Fibroblast of villous mesenchyme (primary cell): ENCODE measurements at regions not wholly inside any gene's neighbourhood (a gene's known extent, or its start where the extent isn't known, plus 50 kb on each side); places are given as distances from the start of the nearest gene placed in this dataset.
"Not testable (repeated sequence)": the region's sequence is repeated elsewhere in the genome, so short reads cannot be mapped to it uniquely, and the experiment has no call there.

Experiments
- DNase-seq: peaks from one replicate; pipeline ENCODE4 v3.0.0-alpha.2; 2010; ENCODE audit warnings: low read depth
- H3K4me3 ChIP-seq: 2 replicates; pipeline ENCODE4 v1.5.1; 2011; ENCODE audit warnings: low read depth, mild to moderate bottlenecking, low read length
- TF ChIP-seq, protein P1 (sequence below): IDR thresholded peaks from 2 replicates; pipeline ENCODE4 v1.5.1; 2012; ENCODE audit warnings: low read depth, mild to moderate bottlenecking, low read length; ENCODE audit not compliant: insufficient read depth

DNA sequence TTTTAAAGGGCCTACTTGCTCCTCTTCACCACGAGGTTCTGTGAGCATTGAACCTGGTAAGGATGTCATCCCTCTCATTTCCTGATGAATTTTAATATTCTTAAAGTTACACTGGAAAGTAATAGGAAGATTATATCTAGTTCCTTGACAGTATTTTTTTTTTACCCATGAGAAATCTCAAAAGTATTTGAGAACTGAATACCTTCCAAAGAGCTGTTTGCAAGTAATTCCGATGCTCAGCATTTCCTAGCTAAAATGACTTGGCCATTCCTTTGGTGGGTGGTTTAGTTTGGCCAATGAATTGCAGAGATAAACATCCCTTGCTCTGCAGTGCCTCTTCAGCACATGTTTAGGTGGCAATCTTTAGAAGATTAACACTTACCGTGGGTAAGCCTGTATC, 110.2 kb upstream of the WDR1 start:
- no peak overlapping the region for H3K4me3 ChIP-seq
- TF ChIP-seq, protein P1, sequence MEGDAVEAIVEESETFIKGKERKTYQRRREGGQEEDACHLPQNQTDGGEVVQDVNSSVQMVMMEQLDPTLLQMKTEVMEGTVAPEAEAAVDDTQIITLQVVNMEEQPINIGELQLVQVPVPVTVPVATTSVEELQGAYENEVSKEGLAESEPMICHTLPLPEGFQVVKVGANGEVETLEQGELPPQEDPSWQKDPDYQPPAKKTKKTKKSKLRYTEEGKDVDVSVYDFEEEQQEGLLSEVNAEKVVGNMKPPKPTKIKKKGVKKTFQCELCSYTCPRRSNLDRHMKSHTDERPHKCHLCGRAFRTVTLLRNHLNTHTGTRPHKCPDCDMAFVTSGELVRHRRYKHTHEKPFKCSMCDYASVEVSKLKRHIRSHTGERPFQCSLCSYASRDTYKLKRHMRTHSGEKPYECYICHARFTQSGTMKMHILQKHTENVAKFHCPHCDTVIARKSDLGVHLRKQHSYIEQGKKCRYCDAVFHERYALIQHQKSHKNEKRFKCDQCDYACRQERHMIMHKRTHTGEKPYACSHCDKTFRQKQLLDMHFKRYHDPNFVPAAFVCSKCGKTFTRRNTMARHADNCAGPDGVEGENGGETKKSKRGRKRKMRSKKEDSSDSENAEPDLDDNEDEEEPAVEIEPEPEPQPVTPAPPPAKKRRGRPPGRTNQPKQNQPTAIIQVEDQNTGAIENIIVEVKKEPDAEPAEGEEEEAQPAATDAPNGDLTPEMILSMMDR = no peak
- DNase-seq = no peak

DNA sequence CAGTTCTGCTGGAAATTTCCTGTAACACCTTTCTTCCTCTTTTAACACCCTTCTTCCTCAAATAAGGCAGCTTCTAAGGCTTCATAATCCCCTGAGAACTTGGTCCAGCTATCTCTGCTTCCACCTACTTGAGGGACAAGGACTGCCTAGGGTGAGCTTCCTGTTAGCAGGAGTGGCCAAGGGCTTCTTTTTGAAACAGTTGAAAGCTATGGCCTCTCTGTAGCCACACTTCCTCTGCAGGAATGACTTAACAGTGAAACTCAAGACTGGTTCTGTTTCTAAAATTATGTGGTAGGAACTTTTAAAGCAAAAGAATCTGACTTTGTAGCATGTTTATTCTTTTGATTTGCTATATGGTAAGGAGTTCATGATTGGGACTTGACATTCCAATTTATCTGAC, 108.5 kb upstream of the WDR1 start:
- DNase-seq = no peak
- TF ChIP-seq, protein P1 = no peak
- H3K4me3 ChIP-seq = no peak overlapping the region

DNA sequence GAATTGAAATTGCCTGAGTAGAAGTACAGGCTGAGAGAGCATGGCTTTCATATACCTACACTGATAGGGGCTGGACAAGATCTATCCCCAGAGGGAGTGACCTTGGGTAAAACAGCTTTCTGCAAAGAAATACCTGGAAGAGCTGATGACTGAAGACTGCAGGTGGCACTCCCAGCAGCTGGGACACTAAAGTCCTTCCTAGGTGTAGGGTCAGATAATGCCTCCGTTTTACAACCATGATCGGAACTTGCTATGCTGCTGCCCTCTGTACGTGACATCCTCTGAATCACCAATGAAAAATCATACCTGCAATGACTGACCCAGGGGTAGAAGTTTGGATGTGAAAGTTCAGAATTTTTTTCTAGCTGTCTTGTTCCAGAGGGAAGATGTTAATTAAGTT, 107.2 kb upstream of the WDR1 start:
- DNase-seq = no peak
- TF ChIP-seq, protein P1 = no peak
- H3K4me3 ChIP-seq = no peak overlapping the region

DNA sequence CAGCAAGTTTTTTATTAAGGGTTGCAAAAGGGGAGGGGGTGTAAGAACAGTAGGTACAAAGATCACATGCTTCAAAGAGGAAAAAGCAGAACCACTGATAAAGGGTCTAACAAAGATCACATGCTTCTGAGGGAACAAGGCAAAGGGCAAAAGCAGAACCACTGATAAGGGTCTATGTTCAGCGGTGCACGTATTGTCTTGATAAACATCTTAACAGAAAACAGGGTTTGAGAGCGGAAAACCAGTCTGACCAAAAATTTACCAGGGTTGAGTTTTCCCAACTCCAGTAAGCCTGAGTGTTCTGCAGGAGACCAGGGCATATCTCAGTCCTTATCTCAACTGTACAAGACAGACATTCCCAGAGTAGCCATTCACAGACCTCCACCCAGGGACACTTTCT, 96.9 kb upstream of the WDR1 start:
- DNase-seq = not testable (repeated sequence)

DNA sequence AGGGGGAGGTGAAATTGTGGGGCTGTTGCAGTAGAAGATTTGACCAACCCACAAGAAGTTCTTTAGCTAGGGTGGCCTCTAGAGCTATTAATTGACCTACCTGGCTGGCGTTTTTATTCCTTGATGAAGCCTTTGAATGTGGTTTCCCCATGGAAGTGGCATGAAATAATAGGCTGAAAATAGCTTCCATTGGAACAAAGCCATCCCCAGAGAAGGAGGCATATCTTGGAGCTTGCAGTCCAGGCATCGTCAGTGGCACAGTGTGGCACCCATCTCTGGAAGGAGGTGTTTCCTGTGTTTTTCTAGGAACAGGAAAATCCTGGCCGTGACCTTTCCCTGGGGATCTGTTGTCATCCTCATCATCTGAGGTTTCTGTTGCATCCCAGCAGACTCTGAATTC, 96.3 kb upstream of the WDR1 start:
- no peak for DNase-seq
- TF ChIP-seq, protein P1 = no peak
- no peak overlapping the region for H3K4me3 ChIP-seq

More for the DNA sequence above, 96.9 kb upstream of the WDR1 start:
- not testable (repeated sequence) for H3K4me3 ChIP-seq

DNA sequence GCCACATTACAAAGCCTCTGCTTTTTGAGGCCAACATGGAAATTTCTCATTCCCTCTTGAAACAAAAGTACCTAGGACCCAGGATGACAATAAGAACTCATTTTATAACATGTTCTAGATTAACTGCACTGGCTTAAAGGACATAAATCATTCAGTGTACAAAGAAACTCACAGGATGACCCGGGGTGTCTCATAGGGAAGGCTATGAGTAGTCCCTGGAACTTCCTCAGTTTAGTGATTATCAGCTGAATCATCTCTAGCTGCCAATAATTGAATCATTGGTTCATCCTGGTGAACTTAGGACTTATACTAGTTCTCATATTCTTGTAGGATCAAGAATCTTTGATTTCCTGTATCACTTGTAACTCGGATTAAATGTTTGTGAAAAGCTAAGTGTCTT, 95.8 kb upstream of the WDR1 start:
- no peak overlapping the region for H3K4me3 ChIP-seq
- DNase-seq = no peak
- TF ChIP-seq, protein P1 = no peak

DNA sequence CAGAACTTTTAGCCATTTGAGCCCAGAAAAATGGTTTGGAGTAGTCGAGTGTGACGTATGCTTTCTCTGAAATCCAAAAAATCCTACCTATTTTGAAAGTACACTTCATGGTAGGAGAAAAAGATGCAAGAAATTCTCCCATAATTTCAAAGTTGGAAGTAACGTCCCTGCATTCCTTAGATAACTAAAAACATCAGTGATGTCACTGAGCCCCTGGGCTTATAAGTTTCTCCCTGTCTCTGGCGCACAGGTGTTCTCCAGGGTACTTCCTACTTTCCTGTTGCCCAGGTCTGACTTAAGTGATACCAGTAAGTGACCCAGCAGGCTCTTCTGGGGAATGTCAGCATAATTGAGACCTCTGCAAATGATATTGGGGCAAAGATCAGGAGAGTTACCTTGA, 90.5 kb upstream of the WDR1 start:
- TF ChIP-seq, protein P1 = no peak
- no peak overlapping the region for H3K4me3 ChIP-seq
- DNase-seq = no peak
